HFF-Myc (cell line): ENCODE measurements at regions not wholly inside any gene's neighbourhood (a gene's known extent, or its start where the extent isn't known, plus 50 kb on each side); places are given as distances from the start of the nearest gene placed in this dataset.

Experiments used
- DNase-seq: peaks from one replicate; pipeline ENCODE4 v3.0.0-alpha.2; 2011; ENCODE audit warnings: low read depth; ENCODE audit errors: extremely low read depth
- H3K4me3 ChIP-seq: replicated peaks from 2 replicates; pipeline ENCODE4 v1.5.1; 2011; ENCODE audit warnings: low read depth, mild to moderate bottlenecking, control low read depth, low read length
- CTCF ChIP-seq: IDR thresholded peaks from 2 replicates; pipeline ENCODE4 v1.5.1; 2012; ENCODE audit warnings: mild to moderate bottlenecking, low read depth, low read length, control low read depth; ENCODE audit errors: missing control alignments

DNA sequence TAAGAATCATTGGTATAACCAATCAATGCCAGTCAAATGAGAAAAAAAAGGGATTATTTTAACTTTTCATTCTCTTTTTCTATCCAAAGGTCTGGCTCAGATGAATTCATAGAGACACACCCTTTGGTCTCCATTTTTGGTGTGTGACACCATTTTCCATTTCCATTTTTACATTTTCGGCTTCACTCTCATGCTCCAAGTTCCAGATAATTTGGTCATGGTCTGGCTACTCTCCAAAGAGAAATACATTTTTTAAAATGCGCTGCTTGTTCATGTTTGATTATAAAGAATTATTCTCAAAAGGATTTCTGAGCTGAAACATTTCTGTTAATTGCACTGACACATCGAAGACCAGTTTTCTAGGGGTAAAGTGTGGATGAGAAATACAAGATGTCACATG is 51.6 kb upstream of the FIBIN start:
- no peak for DNase-seq
- no peak overlapping the region for H3K4me3 ChIP-seq
- TF ChIP-seq CTCF = no peak

- no peak for DNase-seq
- TF ChIP-seq CTCF = no peak
- no peak overlapping the region for H3K4me3 ChIP-seq
Observed at GRCh38 chr11:26943636-26944035, 50.3 kb upstream of the FIBIN start.
